ENCODE measurements at regions not wholly inside any gene's neighbourhood (a gene's known extent, or its start where the extent isn't known, plus 50 kb on each side); places are given as distances from the start of the nearest gene placed in this dataset.

DNA sequence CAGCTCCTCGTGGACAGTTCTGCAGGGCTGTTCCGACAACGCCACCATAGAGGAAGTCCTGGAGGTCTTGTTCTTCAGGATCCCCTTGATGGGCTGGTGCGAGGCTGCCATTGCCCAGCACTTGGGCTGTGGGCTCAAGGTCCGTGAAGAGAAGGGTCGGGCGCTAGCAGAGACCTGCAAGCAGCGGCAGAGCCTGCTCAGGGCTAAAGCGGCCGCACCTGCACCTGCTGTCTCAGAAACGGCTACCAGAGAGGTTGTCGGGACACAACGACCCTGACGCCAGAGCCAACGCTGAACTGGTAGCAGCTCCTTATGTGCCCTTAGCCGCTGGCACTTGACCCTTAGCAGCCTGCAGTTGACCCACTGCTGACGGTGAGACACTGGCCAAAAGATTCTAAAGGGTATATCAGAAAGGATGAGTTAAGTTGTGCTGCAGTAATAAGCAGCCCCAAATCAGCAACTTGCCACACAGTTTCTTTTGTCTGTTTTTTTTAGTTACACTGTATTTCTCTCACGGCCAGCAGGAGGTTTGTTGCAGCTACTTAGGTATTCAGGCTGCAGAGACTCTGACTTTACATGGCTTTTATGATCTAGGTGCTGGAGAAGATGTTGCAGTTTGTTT, 55.5 kb upstream of the ST6GAL2 start:
- Histone ChIP-seq H3K27me3 (ENCODE audit: insufficient read depth, low read depth, low read length) (no peaks in the 10 kb centered on the region), H3K4me2 (ENCODE audit: low read length) (no peak overlapping the region), H3K9ac (ENCODE audit: low read length) (no peak overlapping the region), H2AFZ (ENCODE audit: low read depth, low read length) (no peak overlapping the region), H3K4me3 (ENCODE audit: low read length) (no peak overlapping the region), H3F3A (ENCODE audit: insufficient read depth, low read length, poor library complexity, severe bottlenecking) (no peaks in the 10 kb centered on the region), H3K9me3 (ENCODE audit: low read length) (no peaks in the 10 kb centered on the region), H3K79me2 (replicated peaks; ENCODE audit: insufficient read depth, low read length) (no peaks in the 10 kb centered on the region), H3K27ac (ENCODE audit: low read length) (no peak overlapping the region), H3K9me2 (ENCODE audit: insufficient read depth, low read length) (no peaks in the 10 kb centered on the region), H4K20me1 (ENCODE audit: insufficient read depth) (no peaks in the 10 kb centered on the region), H3K36me3 (ENCODE audit: insufficient read depth, low read length) (no peaks in the 10 kb centered on the region)
- no peak for TF ChIP-seq TAF1 (IDR thresholded peaks at IDR 0.05; ENCODE audit: low read depth)
- TF ChIP-seq EP300 (conservative IDR thresholded peaks at IDR 0.05; ENCODE audit: poor library complexity, severe bottlenecking): no peak
- no peak for TF ChIP-seq REST (IDR thresholded peaks at IDR 0.05; ENCODE audit: borderline replicate concordance)
- TF ChIP-seq EZH2 (IDR thresholded peaks at IDR 0.05; ENCODE audit: borderline replicate concordance, insufficient read depth, low read length, poor library complexity, severe bottlenecking): no peak
- no peak for TF ChIP-seq CTCF (IDR thresholded peaks at IDR 0.05; ENCODE audit: poor library complexity, severe bottlenecking)

- TF ChIP-seq SMC3 (conservative IDR thresholded peaks at IDR 0.05; ENCODE audit: poor library complexity) (no peak), EP300 (conservative IDR thresholded peaks at IDR 0.05; ENCODE audit: poor library complexity, severe bottlenecking) (no peak), POLR2AphosphoS5 (IDR thresholded peaks at IDR 0.05) (no peak), TAF1 (IDR thresholded peaks at IDR 0.05; ENCODE audit: low read depth) (no peak), CTCF (IDR thresholded peaks at IDR 0.05; ENCODE audit: poor library complexity, severe bottlenecking) (no peak)
- H2AFZ ChIP-seq (ENCODE audit: low read depth, low read length): no peak overlapping the region
- no peak overlapping the region for H3K4me3 ChIP-seq (ENCODE audit: low read length)
- H3F3A ChIP-seq (ENCODE audit: insufficient read depth, low read length, poor library complexity, severe bottlenecking): no peaks in the 10 kb centered on the region
- no peak overlapping the region for H3K9ac ChIP-seq (ENCODE audit: low read length)
- no peaks in the 10 kb centered on the region for H3K79me2 ChIP-seq (replicated peaks; ENCODE audit: insufficient read depth, low read length)
- no peak overlapping the region for H3K27ac ChIP-seq (ENCODE audit: low read length)
- no peaks in the 10 kb centered on the region for H3K27me3 ChIP-seq (ENCODE audit: insufficient read depth, low read depth, low read length)
- no peaks in the 10 kb centered on the region for H4K20me1 ChIP-seq (ENCODE audit: insufficient read depth)
- H3K9me3 ChIP-seq (ENCODE audit: low read length): no peaks in the 10 kb centered on the region
- no peaks in the 10 kb centered on the region for H3K9me2 ChIP-seq (ENCODE audit: insufficient read depth, low read length)
- H3K4me2 ChIP-seq (ENCODE audit: low read length): no peak overlapping the region
- H3K36me3 ChIP-seq (ENCODE audit: insufficient read depth, low read length): no peaks in the 10 kb centered on the region
These were observed 57.7 kb upstream of the ST6GAL2 start for GRCh38 chr2:106943468-106944200.
